ENCODE measurements at regions not wholly inside any gene's neighbourhood (a gene's known extent, or its start where the extent isn't known, plus 50 kb on each side); places are given as distances from the start of the nearest gene placed in this dataset.

DNA sequence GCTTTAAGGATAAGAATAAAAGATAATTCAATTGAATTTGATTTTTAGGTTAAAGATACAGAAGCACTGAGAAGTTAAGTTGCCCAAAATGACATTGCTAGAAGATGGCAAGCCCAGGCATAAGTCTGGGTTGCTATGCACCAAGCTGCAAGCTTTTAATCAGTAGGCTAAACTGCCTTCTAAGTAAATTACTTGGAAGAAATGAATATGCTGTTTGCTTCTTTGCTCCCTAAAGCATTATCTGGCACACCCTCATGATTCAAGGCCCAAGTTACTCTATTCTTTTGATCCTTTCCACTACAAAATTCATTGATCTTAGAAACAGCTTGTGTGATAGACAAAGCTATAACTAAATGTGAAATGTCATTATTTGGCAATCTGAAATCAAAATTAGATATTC, 1991.1 kb downstream of the ARAP2 start:
- no peaks in the 10 kb centered on the region for H3K27me3 ChIP-seq
- TF ChIP-seq, protein P1, sequence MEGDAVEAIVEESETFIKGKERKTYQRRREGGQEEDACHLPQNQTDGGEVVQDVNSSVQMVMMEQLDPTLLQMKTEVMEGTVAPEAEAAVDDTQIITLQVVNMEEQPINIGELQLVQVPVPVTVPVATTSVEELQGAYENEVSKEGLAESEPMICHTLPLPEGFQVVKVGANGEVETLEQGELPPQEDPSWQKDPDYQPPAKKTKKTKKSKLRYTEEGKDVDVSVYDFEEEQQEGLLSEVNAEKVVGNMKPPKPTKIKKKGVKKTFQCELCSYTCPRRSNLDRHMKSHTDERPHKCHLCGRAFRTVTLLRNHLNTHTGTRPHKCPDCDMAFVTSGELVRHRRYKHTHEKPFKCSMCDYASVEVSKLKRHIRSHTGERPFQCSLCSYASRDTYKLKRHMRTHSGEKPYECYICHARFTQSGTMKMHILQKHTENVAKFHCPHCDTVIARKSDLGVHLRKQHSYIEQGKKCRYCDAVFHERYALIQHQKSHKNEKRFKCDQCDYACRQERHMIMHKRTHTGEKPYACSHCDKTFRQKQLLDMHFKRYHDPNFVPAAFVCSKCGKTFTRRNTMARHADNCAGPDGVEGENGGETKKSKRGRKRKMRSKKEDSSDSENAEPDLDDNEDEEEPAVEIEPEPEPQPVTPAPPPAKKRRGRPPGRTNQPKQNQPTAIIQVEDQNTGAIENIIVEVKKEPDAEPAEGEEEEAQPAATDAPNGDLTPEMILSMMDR (IDR thresholded peaks at IDR 0.05) = no peak
- no peaks in the 10 kb centered on the region for H3K4me1 ChIP-seq
- H3K9me3 ChIP-seq = peaks cover 0 to 19% (median 0%) of the 10 kb centered on the region in 11 donors
- H3K27ac ChIP-seq = no peak overlapping the region
- no peak for ATAC-seq
- intact Hi-C loops (cut with DNase I) = no loop called here
- H3K36me3 ChIP-seq = no peaks in the 10 kb centered on the region
- no peak for DNase-seq
- no peak overlapping the region for H3K4me3 ChIP-seq

DNA sequence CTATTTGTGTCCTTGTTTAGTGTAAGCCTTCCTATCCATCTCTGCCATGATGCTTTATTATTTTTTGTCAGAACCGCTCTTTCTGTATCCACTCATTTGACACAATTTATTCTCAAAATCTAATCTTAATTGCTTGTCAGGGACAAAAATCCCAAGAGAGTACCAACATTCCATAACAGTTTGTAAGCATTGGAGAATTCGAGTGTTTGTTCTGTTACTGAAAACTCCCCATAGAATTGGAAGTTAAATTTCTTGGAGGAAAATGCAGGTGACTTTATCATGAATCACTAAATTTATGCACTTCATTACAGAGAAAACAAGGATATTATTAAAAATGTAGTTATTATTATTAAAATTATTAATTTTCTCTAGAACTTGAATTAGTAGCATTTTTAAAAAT, 1986.1 kb downstream of the ARAP2 start:
- Histone ChIP-seq H3K4me1 (no peaks in the 10 kb centered on the region), H3K36me3 (no peaks in the 10 kb centered on the region), H3K9me3 (peaks cover 0 to 6% (median 0%) of the 10 kb centered on the region in 11 donors), H3K27me3 (no peaks in the 10 kb centered on the region), H3K4me3 (no peak overlapping the region), H3K27ac (no peak overlapping the region)
- TF ChIP-seq, protein P1 (IDR thresholded peaks at IDR 0.05) = no peak
- 62 to 76% methylated on average over 2 of the region's 2 CpGs for WGBS, 2 donors
- intact Hi-C loops (cut with DNase I) = no loop called here
- DNase-seq (no peak), ATAC-seq (no peak)

DNA sequence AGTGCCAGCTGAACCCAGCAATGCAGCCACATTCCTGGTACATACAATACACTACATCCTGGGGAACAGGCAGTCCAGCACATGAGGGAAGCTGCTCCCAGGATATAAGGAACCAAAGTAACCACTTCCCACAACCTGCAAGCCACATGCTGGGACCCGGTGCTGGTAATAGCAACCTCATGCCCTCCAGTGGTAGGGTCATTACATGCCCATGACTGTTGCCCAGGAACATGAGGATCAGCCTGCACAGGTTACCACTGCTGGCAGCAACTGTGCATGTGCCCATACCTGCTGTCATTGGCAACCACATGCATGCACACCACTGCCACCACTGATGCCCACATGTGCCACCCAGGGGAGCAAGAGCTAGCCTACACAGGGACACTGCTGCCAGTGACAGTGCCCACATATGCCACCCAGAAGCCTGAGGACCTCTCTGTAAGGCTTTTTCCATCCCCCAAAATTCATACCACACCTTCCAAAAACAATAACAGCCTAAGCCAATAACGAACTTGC, 1982.5 kb downstream of the ARAP2 start:
- H3K36me3 ChIP-seq = no peaks in the 10 kb centered on the region
- no peaks in the 10 kb centered on the region for H3K4me1 ChIP-seq
- H3K27ac ChIP-seq = no peak overlapping the region
- peaks cover 0 to 31% (median 0%) of the 10 kb centered on the region in 11 donors for H3K9me3 ChIP-seq
- 70 to 76% methylated on average over 2 of the region's 2 CpGs for WGBS, 2 donors
- intact Hi-C loops (cut with DNase I) = loop anchor here in 1 of 10 donors (10.0 kb wide), 1 partner anchor 1247 kb away; no protein-coding TSS in a partner anchor
- H3K4me3 ChIP-seq = no peak overlapping the region
- no peak for DNase-seq
- no peak for ATAC-seq
- TF ChIP-seq, protein P1 (IDR thresholded peaks at IDR 0.05) = no peak
- no peaks in the 10 kb centered on the region for H3K27me3 ChIP-seq

DNA sequence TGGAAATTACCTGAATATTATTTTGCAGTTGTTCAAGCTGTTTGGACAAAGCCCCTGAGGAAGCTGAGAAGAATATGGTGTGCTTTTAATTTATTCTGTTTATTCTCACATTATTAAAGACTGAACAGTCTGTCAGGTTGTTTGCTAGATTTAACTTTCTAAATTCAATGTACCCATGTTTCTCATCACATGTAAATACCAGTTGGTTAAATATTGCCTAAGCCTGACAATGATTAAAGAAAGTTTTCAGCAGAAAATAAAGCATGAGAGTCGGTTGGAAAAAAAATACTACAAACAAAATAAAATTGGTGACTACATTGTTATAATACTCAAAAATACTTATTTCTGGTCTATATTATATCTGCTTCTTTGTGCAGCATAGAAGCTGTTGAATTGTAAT, 1974.7 kb downstream of the ARAP2 start:
- no peaks in the 10 kb centered on the region for H3K27me3 ChIP-seq
- no peak overlapping the region for H3K4me3 ChIP-seq
- H3K4me1 ChIP-seq = no peaks in the 10 kb centered on the region
- no peaks in the 10 kb centered on the region for H3K36me3 ChIP-seq
- DNase-seq (no peak), ATAC-seq (no peak)
- peaks cover 0 to 16% (median 0%) of the 10 kb centered on the region in 11 donors for H3K9me3 ChIP-seq
- 87 to 88% methylated on average over 1 of the region's 1 CpG for WGBS, 2 donors
- H3K27ac ChIP-seq = no peak overlapping the region
- intact Hi-C loops (cut with DNase I) = loop anchor here in 1 of 10 donors (10.0 kb wide), 1 partner anchor 1255 kb away; no protein-coding TSS in a partner anchor
- TF ChIP-seq, protein P1 (IDR thresholded peaks at IDR 0.05) = no peak
